ENCODE measurements at regions not wholly inside any gene's neighbourhood (a gene's known extent, or its start where the extent isn't known, plus 50 kb on each side); places are given as distances from the start of the nearest gene placed in this dataset.

DNA sequence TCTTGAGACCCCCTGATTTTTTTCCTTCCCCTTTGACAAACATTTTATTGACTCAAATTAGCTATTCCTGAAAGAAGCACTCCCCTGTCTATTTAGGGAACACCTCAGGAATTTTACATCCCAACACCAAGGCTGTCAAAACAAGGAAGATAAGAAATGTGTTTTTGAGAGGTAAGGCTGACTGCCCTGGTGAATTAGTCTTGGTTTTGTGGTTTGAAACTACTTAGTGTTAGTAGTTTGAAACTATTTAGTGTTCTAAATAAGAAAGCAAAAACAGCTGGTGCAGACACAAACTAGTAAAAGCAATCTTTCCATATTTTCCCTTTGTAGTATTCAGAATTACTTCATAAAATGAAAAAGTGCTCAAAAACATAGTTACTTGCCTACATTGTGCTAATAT lies 120.7 kb downstream of the PCSK1 start:
- TF ChIP-seq, protein P1, sequence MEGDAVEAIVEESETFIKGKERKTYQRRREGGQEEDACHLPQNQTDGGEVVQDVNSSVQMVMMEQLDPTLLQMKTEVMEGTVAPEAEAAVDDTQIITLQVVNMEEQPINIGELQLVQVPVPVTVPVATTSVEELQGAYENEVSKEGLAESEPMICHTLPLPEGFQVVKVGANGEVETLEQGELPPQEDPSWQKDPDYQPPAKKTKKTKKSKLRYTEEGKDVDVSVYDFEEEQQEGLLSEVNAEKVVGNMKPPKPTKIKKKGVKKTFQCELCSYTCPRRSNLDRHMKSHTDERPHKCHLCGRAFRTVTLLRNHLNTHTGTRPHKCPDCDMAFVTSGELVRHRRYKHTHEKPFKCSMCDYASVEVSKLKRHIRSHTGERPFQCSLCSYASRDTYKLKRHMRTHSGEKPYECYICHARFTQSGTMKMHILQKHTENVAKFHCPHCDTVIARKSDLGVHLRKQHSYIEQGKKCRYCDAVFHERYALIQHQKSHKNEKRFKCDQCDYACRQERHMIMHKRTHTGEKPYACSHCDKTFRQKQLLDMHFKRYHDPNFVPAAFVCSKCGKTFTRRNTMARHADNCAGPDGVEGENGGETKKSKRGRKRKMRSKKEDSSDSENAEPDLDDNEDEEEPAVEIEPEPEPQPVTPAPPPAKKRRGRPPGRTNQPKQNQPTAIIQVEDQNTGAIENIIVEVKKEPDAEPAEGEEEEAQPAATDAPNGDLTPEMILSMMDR (IDR thresholded peaks at IDR 0.05 in 2 of 3, conservative IDR thresholded peaks at IDR 0.05 in 1 of 3; ENCODE audit: borderline replicate concordance in 1 of 3, insufficient read depth in 1 of 3, low read depth in 2 of 3, low read length in 2 of 3) = no peak
- no peak for TF ChIP-seq YY1 (IDR thresholded peaks at IDR 0.05; ENCODE audit: extremely low read depth, insufficient replicate concordance, low read depth, low read length)
- TF ChIP-seq SIN3A (IDR thresholded peaks at IDR 0.05; ENCODE audit: low read depth) = no peak
- no peak for TF ChIP-seq POLR2A (IDR thresholded peaks at IDR 0.05; ENCODE audit: borderline replicate concordance, extremely low read depth, insufficient read depth, insufficient read length)
- TF ChIP-seq, protein P2, sequence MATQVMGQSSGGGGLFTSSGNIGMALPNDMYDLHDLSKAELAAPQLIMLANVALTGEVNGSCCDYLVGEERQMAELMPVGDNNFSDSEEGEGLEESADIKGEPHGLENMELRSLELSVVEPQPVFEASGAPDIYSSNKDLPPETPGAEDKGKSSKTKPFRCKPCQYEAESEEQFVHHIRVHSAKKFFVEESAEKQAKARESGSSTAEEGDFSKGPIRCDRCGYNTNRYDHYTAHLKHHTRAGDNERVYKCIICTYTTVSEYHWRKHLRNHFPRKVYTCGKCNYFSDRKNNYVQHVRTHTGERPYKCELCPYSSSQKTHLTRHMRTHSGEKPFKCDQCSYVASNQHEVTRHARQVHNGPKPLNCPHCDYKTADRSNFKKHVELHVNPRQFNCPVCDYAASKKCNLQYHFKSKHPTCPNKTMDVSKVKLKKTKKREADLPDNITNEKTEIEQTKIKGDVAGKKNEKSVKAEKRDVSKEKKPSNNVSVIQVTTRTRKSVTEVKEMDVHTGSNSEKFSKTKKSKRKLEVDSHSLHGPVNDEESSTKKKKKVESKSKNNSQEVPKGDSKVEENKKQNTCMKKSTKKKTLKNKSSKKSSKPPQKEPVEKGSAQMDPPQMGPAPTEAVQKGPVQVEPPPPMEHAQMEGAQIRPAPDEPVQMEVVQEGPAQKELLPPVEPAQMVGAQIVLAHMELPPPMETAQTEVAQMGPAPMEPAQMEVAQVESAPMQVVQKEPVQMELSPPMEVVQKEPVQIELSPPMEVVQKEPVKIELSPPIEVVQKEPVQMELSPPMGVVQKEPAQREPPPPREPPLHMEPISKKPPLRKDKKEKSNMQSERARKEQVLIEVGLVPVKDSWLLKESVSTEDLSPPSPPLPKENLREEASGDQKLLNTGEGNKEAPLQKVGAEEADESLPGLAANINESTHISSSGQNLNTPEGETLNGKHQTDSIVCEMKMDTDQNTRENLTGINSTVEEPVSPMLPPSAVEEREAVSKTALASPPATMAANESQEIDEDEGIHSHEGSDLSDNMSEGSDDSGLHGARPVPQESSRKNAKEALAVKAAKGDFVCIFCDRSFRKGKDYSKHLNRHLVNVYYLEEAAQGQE (IDR thresholded peaks at IDR 0.05; ENCODE audit: low read depth) = no peak
- TF ChIP-seq ZFX (IDR thresholded peaks at IDR 0.05) = no peak
- TF ChIP-seq, protein P3, sequence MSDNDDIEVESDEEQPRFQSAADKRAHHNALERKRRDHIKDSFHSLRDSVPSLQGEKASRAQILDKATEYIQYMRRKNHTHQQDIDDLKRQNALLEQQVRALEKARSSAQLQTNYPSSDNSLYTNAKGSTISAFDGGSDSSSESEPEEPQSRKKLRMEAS (IDR thresholded peaks at IDR 0.05) = no peak
- TF ChIP-seq, protein P4, sequence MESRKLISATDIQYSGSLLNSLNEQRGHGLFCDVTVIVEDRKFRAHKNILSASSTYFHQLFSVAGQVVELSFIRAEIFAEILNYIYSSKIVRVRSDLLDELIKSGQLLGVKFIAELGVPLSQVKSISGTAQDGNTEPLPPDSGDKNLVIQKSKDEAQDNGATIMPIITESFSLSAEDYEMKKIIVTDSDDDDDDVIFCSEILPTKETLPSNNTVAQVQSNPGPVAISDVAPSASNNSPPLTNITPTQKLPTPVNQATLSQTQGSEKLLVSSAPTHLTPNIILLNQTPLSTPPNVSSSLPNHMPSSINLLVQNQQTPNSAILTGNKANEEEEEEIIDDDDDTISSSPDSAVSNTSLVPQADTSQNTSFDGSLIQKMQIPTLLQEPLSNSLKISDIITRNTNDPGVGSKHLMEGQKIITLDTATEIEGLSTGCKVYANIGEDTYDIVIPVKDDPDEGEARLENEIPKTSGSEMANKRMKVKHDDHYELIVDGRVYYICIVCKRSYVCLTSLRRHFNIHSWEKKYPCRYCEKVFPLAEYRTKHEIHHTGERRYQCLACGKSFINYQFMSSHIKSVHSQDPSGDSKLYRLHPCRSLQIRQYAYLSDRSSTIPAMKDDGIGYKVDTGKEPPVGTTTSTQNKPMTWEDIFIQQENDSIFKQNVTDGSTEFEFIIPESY (IDR thresholded peaks at IDR 0.05; ENCODE audit: extremely low read depth, insufficient replicate concordance, low read length) = no peak
- no peak for TF ChIP-seq SRF (IDR thresholded peaks at IDR 0.05; ENCODE audit: low read depth)
- TF ChIP-seq CEBPB (IDR thresholded peaks at IDR 0.05; ENCODE audit: low read depth) = no peak
- TF ChIP-seq RAD21 (IDR thresholded peaks at IDR 0.05; ENCODE audit: low read depth) = no peak
- TF ChIP-seq EZH2 (IDR thresholded peaks at IDR 0.05) = no peak
- TF ChIP-seq ELF1 (IDR thresholded peaks at IDR 0.05; ENCODE audit: borderline replicate concordance, low read depth) = no peak
- TF ChIP-seq CBX3 (IDR thresholded peaks at IDR 0.05; ENCODE audit: low read depth) = no peak

Data from HCT116 (cell line).